NCI-H345 treated with DMSO at 0.1 percent for 48 hours (cell line): ENCODE measurements at regions not wholly inside any gene's neighbourhood (a gene's known extent, or its start where the extent isn't known, plus 50 kb on each side); places are given as distances from the start of the nearest gene placed in this dataset.

Source experiments
- DNase-seq: peaks from one replicate; lab custom pipeline; 2025; ENCODE audit not compliant: unreplicated experiment; lab: John Stamatoyannopoulos, UW

- DNase-seq, result no peak
Measured at GRCh38 chr9:106632621-106633020, 230.3 kb upstream of the ZNF462 start.

DNA sequence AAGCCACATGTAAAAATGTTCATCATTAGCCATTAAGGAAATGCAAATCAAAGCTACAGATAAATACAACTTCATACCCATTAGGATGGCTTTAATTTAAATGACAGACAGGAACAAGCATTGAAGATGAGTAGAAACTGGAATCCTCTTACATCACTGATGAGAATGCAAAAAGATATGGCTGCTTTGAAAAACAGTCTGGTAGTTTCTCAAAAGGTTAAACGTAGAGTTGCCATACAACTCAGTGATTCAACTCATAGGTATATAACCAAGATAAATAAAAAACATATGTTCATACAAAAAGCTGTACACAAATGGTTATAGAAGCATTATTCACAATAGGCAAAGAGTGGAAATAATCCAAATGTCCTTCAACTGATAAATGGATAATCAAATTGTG is 228.8 kb upstream of the ZNF462 start:
- no peak for DNase-seq

DNA sequence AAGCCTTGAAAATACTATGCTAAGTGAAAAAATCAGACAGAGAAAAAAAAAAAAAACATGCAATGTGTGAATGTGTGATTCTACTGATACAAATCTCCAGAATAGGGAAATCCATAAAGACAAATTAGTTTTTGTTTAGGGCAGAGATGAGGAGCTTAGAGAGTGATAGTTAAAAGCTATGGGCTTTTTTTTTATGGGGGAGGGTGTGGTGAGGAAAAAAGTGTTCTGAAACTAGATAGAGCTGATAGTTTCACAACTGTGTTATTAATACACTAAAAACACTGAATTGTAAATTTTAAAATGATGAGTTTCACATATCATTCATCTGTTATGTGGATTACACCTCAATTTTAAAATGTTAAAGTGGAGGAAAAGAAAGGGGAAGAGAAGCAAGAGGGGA is 228.3 kb upstream of the ZNF462 start:
- DNase-seq, result no peak

GRCh38 chr9:106637486-106637885 is 225.5 kb upstream of the ZNF462 start:
- DNase-seq, result no peak

DNA sequence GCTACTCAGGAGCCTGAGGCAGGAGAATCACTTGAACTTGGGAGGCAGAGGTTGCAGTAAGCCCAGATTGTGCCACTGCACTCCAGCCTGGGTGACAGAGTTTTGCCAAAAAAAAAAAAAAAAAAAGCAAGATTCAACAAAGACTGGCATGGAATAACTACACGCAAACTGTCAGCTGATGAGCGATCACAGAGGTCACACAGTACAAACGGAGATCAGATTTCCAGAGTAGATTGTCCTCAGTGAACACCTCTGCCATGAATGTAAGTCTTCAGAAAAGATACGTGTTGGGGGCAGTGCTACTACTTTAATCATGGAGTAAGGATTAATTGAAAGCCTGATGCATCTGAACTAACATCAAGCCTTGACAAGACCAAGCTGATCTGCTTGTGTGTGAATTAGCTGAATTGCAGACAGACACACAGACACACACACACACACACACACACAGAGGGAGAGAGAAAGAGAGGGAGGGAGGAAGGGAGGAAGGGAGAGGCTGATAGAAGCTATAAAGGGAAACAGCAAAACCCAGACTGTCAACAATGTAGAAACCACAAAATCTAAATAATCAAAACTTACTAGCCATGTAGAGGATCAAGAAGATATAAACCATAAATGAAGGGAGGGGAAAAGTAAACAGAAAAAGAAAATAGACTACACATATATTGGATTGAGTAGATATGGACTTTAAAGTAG is 222.9 kb upstream of the ZNF462 start:
- DNase-seq, result no peak

- no peak for DNase-seq
Measured at GRCh38 chr9:106643211-106643930, 219.6 kb upstream of the ZNF462 start.

DNA sequence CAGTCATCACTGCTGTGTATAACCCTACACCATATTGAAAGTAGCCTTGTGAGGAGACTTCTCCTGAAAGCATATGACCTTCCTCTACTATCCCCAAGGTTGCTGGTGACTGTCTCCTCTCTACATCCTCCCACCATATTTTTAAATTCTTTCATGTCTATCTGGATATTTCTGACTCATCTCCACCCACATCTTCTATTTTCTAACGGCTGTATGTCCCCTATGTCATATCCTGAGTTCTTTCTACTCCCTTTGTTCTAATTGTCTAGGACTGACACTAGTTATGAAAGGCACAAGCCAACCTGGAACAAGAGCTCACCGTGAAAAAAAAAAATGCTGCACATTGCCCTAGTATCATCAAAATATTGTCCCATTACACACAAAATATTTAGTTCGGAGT is 218.3 kb upstream of the ZNF462 start:
- no peak for DNase-seq

- no peak for DNase-seq
Measured at GRCh38 chr9:106648799-106649198, 214.2 kb upstream of the ZNF462 start.

- DNase-seq, result no peak
Measured at GRCh38 chr9:106649664-106650063, 213.3 kb upstream of the ZNF462 start.

DNA sequence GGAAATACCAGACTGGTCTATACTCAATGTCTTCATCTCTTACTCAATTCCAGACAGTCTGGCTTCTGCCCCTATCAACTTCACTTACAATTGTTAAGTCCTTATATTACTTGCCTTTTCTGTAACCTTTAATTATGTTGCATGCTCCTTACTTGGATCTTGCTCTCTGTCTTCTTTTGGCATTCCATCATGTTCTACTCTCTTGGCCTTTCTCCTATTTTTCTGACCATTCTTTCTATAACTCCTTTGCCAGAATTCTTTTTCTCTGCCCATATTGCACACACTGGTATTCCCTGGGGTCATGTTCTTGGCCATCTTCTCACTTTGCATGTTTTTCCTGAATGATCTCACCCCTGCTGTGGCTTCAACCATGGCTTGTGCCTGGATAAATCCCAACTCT is 209.8 kb upstream of the ZNF462 start:
- DNase-seq, result no peak

GRCh38 chr9:106655966-106656365 is 207.0 kb upstream of the ZNF462 start:
- DNase-seq, result no peak

DNA sequence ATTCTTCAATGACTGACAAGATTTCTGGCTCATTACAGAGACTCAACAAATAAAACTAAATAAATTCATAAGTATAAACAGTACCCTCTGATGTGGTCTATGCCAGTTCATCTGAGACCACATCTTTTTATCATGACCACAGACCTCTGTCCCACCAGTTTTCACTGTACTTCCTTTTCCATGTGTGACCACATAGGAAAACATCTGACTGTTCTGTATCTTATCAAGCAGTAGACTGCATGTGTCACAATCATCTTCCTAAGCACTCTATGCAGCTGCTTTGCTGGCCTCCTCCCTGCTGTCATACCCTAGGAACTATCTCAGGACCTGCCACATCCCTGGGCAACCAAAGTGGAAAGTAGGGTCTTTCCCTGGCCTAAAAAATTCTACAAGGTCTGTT is 205.0 kb upstream of the ZNF462 start:
- no peak for DNase-seq

DNA sequence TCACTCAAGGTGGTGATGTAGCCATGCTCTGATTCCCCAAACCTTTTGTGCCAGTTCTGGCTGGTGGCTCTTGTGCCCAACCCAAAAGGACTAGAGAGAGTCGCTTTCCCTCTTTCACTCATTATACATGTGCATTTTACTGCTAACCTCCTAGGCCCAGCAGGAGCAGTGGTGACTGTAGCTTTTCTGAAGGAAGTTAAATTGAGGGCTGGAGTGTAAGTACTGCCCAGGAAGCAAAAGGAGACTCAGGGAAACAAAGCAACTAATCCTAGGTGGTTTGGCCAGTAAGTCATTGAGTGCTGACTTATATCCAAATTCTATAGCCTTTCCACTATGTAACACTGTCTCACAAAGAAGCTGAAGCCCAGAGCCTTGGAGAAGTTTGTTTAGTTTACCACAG is 194.4 kb upstream of the ZNF462 start:
- no peak for DNase-seq

DNA sequence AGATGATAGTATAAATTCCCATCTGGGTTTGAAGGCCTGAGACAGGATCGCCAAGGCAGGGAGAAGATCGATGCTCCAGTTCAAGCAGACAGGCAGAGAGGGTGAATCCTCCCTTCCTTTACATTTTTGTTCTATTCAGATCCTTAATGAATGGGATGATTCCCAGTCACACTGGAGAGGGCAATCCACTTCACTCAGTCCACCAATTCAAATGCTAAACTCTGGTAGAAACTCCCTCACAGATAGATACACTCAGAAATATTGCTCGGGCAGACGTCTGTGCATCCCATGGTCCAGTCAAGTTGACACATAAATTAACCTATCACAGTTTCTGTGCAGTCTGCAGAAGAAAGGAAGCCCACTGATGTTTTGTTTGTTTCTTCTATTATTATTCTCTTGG is 193.1 kb upstream of the ZNF462 start:
- no peak for DNase-seq

GRCh38 chr9:106670418-106670817 is 192.5 kb upstream of the ZNF462 start:
- no peak for DNase-seq

DNA sequence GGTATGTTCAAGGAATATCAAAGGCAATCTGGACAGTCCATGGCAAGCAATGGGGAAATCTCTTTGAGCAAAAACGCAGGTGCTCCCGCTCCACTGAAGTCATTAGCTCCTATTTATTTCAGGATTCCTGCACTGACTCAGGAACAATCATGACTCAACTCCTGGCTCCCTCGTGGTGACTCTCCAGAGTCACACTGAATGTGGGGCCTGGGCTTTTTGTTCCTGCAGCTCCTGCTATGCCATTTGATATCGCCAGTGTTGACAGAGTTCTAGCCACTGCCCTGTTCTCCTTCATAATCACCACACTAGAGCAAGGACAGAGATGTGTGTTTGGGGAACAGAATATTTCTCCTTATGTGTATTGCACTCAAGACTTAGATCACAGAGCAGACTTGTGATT is 187.2 kb upstream of the ZNF462 start:
- no peak for DNase-seq

GRCh38 chr9:106677374-106677773 is 185.6 kb upstream of the ZNF462 start:
- no peak for DNase-seq

GRCh38 chr9:106677830-106678229 is 185.1 kb upstream of the ZNF462 start:
- no peak for DNase-seq

DNA sequence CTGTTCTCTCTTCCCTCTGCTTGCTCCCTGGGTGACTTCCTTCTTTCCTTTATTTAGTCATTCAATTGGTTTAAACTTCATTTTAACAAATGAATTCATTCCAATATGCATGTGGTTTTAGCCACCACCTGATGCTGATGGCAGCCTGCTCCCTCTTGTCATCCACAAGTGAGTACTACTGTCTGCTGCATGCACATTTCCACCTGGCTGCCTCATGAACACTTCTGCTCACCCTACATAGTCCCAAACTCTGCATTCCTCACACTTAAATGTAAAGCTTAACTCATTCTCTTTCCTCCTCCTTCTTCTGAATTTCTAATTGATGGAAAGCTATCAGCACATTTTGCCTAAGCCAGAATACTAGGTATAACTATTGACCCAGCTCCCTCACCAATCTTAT is 184.7 kb upstream of the ZNF462 start:
- no peak for DNase-seq

- DNase-seq, result no peak
Measured at GRCh38 chr9:106682420-106682819, 180.5 kb upstream of the ZNF462 start.

DNA sequence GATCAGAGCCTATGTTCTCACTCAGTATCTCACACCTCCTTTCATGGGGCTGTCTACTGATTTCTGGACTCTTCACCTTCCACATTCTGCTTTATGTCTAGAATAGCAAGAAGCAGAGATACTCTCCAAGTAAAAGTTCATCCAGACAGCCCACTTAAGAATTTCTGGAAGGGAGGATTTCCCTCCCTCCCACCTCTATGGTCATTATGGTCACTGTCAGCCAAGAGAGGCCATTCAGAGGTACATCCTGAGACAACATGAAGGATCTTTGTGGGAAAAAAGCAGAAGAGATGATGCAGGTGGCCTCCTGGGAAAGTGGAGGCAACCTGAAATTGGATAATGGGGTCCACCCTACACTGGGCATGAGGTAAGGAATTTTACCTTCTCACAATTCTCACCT is 179.5 kb upstream of the ZNF462 start:
- no peak for DNase-seq

DNA sequence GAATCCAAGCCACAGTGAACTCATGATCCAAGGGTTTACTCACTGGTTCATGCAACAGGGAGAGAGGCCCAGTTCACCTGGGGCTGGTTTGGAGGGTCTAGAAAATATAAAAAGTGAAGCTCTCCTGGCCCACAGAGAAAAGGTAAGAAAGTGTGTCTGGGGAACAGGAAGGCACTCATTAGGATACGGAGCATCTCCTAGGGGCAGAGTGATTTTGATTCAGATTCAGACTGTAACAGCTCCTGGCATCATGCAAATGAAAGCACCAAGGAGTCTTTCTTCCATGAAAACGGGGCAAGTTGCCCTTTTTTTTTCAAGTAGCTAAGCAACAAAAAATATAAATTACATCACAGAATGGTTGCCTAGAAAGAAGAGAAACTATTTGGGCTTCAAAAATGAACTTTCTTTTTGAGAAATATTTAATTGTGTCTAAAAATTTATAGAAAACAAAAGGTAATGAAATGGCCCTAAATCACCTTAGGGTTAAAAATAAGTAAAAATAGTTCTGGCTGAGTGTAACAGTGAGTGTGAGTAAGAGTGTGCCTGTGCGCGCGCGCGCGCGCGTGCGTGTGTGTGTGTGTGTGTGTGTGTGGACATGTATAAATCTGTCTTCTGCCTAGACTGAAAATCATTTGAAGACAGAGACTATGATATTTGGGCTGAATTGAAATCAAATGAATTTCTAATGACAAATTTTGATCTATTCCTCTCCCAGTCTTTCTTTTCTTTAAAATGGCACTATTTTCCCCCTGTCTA is 177.8 kb upstream of the ZNF462 start:
- no peak for DNase-seq
